Bronchial epithelial cell (primary cell): ENCODE measurements at regions not wholly inside any gene's neighbourhood (a gene's known extent, or its start where the extent isn't known, plus 50 kb on each side); places are given as distances from the start of the nearest gene placed in this dataset.

Experiments
- DNase-seq: peaks from one replicate; pipeline ENCODE4 v3.0.0-alpha.2; 2010; ENCODE audit warnings: low read depth
- FAIRE-seq: peaks from 2 replicates; lab custom pipeline; 2011; peaks lifted over from hg19 to GRCh38; lab: Jason Lieb, UNC
- H3K27me3 ChIP-seq: 2 replicates; pipeline ENCODE4 v1.5.1; 2011; ENCODE audit warnings: low read length; ENCODE audit not compliant: control insufficient read depth, insufficient read depth
- H3K36me3 ChIP-seq: 2 replicates; pipeline ENCODE4 v1.5.1; 2011; ENCODE audit warnings: low read length; ENCODE audit not compliant: control insufficient read depth, insufficient read depth
- H3K4me3 ChIP-seq: 2 replicates; pipeline ENCODE4 v1.5.1; 2011; ENCODE audit warnings: mild to moderate bottlenecking, low read depth, low read length, control low read depth
- TF ChIP-seq, protein P1 (sequence below): IDR thresholded peaks from 2 replicates; pipeline ENCODE4 v1.5.1; 2011; ENCODE audit warnings: mild to moderate bottlenecking, moderate library complexity, low read length, control low read depth, inconsistent platforms; ENCODE audit not compliant: insufficient read depth, severe bottlenecking

DNA sequence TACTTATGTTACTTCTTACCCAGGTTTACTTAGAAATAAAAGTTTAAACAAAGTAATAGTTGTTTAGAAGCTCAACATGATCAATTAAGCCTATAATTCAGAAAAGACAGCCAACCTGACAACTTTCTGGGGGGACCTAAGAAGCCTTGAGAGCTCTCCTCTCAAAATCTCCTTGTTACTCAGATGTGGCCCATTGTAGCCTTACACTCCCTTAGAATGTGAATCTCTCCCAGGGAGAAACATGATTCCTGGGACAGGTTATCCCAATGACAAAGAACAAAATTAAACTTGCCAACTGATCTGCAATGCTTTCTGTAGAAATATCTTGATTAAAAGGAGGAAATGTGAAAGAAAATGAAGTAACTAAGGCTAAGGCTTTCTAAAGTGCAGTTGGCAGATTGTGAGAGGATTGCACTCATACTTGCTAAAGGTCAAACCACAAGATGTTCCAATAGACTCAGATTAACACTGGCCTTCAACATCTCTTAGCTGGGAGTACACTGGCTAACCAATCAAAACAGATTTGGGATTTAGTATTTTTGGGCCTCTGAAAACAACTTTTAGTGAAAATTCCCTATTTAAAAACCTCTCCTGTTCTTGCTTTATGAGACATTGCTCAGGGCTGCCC lies 72.3 kb upstream of the TMX1 start:
- no peak for FAIRE-seq

DNA sequence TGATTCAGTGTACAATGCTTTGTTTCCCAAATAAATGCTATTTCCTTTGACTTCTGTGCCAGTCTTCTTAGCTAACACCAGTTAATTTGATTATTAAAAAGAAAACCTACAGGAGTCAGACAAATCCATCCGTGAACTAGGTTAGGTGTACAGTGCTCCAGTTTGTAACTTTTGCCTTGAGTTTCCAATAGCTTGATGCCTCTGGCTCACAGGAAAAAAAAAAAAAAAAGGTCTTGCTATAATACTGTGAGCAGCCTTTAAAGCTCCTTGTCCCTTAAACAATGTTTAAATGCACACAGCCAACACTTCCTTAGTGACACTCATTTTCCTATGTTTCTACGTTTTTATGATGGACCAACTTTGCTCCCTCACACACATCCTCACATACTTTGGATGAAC lies 71.8 kb upstream of the TMX1 start:
- Histone ChIP-seq H3K36me3 (no peaks in the 10 kb centered on the region), H3K27me3 (peaks cover 2% of the 10 kb centered on the region), H3K4me3 (no peak overlapping the region)
- no peak for FAIRE-seq
- TF ChIP-seq, protein P1, sequence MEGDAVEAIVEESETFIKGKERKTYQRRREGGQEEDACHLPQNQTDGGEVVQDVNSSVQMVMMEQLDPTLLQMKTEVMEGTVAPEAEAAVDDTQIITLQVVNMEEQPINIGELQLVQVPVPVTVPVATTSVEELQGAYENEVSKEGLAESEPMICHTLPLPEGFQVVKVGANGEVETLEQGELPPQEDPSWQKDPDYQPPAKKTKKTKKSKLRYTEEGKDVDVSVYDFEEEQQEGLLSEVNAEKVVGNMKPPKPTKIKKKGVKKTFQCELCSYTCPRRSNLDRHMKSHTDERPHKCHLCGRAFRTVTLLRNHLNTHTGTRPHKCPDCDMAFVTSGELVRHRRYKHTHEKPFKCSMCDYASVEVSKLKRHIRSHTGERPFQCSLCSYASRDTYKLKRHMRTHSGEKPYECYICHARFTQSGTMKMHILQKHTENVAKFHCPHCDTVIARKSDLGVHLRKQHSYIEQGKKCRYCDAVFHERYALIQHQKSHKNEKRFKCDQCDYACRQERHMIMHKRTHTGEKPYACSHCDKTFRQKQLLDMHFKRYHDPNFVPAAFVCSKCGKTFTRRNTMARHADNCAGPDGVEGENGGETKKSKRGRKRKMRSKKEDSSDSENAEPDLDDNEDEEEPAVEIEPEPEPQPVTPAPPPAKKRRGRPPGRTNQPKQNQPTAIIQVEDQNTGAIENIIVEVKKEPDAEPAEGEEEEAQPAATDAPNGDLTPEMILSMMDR: no peak
- no peak for DNase-seq

More for the DNA sequence above, 72.3 kb upstream of the TMX1 start:
- no peak for DNase-seq
- TF ChIP-seq, protein P1: no peak
- peaks cover 2% of the 10 kb centered on the region for H3K27me3 ChIP-seq
- no peaks in the 10 kb centered on the region for H3K36me3 ChIP-seq
- H3K4me3 ChIP-seq: no peak overlapping the region

DNA sequence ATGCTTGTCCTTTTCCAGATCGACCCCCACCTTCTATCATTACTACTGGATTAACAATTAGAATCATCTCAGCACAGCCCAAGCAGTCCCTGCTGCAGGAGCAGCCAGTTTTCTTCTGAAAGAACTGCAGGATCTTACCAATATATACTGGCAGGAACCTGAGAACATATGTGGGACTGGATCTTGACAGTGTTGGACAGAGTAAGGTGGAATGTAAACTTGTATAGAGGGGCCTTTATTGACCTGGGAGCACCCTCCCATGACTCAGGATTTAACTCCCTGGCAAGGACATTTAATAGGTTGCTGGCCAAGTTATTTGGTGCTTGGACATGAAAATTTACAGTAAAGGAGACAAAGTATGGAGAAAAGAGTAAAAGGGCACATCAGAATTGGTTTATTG lies 66.2 kb upstream of the TMX1 start:
- TF ChIP-seq, protein P1: no peak
- DNase-seq (no peak), FAIRE-seq (no peak)
- Histone ChIP-seq H3K36me3 (no peaks in the 10 kb centered on the region), H3K27me3 (peaks cover 10% of the 10 kb centered on the region), H3K4me3 (no peak overlapping the region)

DNA sequence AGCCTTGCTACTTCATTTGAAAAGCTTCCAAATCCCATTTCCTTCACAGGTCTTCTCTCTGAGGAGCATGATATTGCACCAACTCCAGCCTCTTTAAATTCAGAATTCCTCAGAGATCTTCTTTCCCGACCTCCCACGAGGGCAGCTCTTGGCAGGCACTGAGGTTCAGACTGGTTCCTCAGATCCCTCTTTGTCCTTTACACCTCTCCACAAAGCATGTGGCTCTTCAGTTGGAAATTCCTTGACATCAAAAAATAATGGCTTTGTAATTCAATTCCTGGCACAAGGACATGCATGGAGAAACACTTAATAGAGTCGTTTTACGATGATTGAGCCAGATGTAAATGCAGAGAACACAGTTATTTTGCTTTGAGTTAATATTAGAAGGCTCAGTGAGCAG lies 63.2 kb upstream of the TMX1 start:
- TF ChIP-seq, protein P1: no peak
- FAIRE-seq: no peak
- Histone ChIP-seq H3K36me3 (no peaks in the 10 kb centered on the region), H3K4me3 (no peak overlapping the region), H3K27me3 (peaks cover 8% of the 10 kb centered on the region)
- DNase-seq: no peak

DNA sequence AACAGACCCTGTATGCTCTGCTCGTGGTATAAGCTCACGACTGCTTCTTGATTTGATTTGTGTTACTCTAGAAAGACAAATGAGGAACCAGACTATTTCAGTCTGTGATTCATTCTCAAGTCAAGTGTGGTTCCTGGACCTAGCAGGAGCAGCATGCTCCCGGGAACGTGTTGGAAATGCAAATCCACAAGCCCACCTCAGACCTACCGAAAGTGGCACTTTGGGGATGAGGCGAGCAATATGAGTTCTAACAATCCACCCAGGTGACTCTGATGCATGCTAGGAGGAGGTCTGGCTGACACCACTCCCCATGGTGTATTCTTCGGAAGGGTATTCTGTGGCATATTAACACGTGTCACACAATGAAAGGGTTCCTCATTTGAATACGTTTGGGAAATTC lies 59.5 kb upstream of the TMX1 start:
- Histone ChIP-seq H3K4me3 (no peak overlapping the region), H3K36me3 (no peaks in the 10 kb centered on the region), H3K27me3 (peaks cover 6% of the 10 kb centered on the region)
- DNase-seq (no peak), FAIRE-seq (peak; percentile 18)
- TF ChIP-seq, protein P1: no peak

DNA sequence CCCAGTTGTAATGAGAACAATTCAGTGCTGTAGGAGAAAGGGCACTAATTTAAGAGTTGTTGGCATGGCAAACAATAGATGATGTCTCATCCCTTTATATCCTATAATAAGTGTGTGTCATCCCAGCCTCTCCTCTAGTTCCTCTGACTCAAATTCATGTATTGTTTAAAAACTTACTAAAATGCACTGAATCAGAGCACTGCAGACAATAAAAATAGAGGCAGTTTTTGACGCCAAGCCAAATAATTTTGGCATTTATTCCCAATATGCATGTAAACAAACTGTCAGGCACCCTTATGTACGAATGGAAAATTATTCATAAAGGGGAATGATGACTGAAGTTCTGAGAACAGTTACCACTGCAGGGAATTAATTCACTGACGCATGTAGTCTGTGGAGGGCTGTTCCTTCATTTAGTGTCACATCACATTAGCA lies 57.9 kb upstream of the TMX1 start:
- Histone ChIP-seq H3K4me3 (no peak overlapping the region), H3K36me3 (no peaks in the 10 kb centered on the region), H3K27me3 (peaks cover 2% of the 10 kb centered on the region)
- FAIRE-seq: no peak
- DNase-seq: peak; percentile 69
- TF ChIP-seq, protein P1: no peak
